GM12891 (cell line): ENCODE measurements at regions not wholly inside any gene's neighbourhood (a gene's known extent, or its start where the extent isn't known, plus 50 kb on each side); places are given as distances from the start of the nearest gene placed in this dataset.

Experiments used
- DNase-seq: peaks from one replicate; pipeline ENCODE4 v3.0.0; 2011; ENCODE audit warnings: low spot score; ENCODE audit not compliant: insufficient read length
- FAIRE-seq: peaks from 2 replicates; lab custom pipeline; 2011; peaks lifted over from hg19 to GRCh38; lab: Jason Lieb, UNC
- PAX5 ChIP-seq: IDR thresholded peaks from 2 replicates; pipeline ENCODE4 v1.6.1; 2011; ENCODE audit warnings: low read length, moderate library complexity, mild to moderate bottlenecking; ENCODE audit not compliant: insufficient read depth, severe bottlenecking
- POLR2A ChIP-seq: IDR thresholded peaks from 2 replicates; pipeline ENCODE4 v1.6.1; 2011; ENCODE audit warnings: low read depth, low read length, control low read depth
- POLR2AphosphoS5 ChIP-seq: IDR thresholded peaks from 2 replicates; pipeline ENCODE4 v1.6.1; 2011; ENCODE audit warnings: low read depth, low read length, control low read depth
- POU2F2 ChIP-seq: IDR thresholded peaks from 2 replicates; pipeline ENCODE4 v1.6.1; 2011; ENCODE audit warnings: low read depth, mild to moderate bottlenecking, control low read depth, low read length, moderate library complexity
- SPI1 ChIP-seq: IDR thresholded peaks from 2 replicates; pipeline ENCODE4 v1.6.1; 2011; ENCODE audit warnings: low read depth, low read length, control low read depth
- TAF1 ChIP-seq: IDR thresholded peaks from 2 replicates; pipeline ENCODE4 v1.6.1; 2011; ENCODE audit warnings: low read depth, low read length, control low read depth

DNA sequence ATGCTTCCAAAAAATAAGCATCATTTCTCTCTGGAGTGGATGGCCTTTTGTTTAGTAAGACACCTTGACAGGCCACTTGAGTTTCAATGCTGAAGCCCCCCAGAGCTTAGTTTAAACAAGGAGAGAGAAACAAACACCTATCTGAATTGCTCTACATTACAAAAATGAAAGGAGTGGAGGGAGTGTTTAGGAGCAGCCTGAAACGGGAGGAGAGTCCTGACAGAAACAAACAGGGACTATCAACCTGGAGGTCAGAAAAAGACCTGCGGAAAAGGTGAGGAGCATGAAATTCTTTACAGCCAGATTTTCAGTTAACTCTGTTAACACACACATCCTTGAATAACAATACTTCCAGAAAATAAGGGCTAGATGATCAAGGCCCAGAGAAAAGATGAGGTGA lies 126.2 kb downstream of the NR4A2 start:
- no peak for FAIRE-seq
- TF ChIP-seq POLR2AphosphoS5 (no peak), TAF1 (no peak), PAX5 (no peak), POU2F2 (no peak), SPI1 (no peak), POLR2A (no peak)
- DNase-seq: no peak

DNA sequence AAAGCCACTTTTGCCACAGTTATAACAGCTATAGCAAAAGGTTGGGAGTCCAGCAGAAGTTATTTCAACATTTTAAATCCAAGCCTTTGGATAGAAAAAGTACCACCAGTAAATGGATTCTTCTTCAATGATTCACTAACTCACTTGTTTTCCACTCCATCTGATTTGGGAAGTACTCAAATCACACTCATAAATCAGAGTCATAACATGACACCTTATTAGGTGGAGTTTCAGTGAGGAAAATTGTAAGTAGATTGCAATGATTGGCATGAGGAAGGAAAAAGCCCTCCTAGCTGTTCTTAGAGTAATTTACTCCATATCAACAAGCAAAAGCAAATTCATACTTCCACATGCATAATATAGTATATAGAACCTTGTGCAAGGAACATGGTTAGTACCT lies 132.9 kb downstream of the NR4A2 start:
- no peak for TF ChIP-seq SPI1
- TF ChIP-seq TAF1: no peak
- TF ChIP-seq POLR2AphosphoS5: no peak
- TF ChIP-seq PAX5: no peak
- no peak for TF ChIP-seq POLR2A
- no peak for TF ChIP-seq POU2F2
- DNase-seq (no peak), FAIRE-seq (no peak)

DNA sequence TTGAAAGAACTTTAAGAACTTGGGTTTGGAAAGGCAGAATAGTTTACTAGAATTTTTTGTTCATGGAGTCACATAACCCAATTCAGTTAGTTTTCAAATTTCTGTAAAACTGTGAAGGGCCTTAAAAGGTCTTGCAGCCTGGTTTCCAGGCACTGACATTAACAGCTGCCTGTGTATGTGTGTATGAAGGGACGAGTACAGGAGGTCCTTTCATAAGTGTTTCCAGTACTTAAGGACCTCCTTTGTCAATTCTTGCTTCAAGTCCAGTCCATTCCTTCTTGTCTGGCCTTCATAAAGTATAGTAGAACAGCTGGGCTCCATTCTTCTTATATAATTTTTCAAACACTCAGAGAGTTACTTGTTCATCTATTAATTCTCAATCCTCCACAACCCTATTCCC lies 136.5 kb downstream of the NR4A2 start:
- TF ChIP-seq POU2F2: no peak
- no peak for TF ChIP-seq SPI1
- TF ChIP-seq POLR2AphosphoS5: no peak
- TF ChIP-seq PAX5: no peak
- TF ChIP-seq POLR2A: no peak
- no peak for TF ChIP-seq TAF1
- DNase-seq (no peak), FAIRE-seq (no peak)

DNA sequence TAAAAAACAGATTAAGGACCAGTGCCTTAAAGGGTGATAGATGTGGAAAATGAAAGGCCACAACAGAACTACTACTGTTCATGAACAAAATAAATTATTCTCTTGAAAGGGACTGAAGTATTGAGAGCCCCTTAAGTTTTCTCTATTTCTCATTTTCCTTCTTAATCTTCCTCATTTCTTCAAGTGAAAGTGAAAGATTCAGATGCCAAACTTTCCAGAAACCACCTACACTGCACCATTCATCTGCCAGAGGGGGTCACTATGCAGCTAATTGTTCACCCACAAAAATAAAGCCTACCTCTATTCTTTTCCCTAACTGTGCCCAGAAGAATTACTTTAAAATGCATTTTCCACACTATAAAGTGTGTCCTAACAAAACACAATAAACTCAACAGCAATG lies 140.1 kb downstream of the NR4A2 start:
- TF ChIP-seq POLR2A (no peak), POU2F2 (no peak), SPI1 (no peak), TAF1 (no peak), PAX5 (no peak), POLR2AphosphoS5 (no peak)
- DNase-seq (no peak), FAIRE-seq (no peak)

DNA sequence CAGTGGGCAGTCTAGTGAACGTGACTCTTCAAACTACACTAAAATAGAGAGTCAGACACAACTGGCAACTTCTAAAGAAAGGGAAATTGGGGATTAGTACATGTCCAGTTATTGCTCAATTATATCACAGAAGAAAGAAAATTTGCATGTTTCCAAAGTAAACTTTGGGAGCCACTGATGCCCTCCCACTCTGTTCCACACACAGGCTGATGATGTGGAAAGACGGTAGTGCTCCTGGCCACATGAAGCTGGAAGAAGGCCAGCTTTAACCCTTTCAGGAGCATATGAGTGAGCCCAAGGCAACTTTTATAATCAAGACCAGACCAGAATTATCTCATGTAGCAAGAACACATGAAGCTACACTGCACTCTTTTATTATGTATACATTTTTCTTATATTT lies 141.0 kb downstream of the NR4A2 start:
- DNase-seq (no peak), FAIRE-seq (no peak)
- no peak for TF ChIP-seq PAX5
- no peak for TF ChIP-seq SPI1
- no peak for TF ChIP-seq TAF1
- no peak for TF ChIP-seq POLR2A
- TF ChIP-seq POLR2AphosphoS5: no peak
- no peak for TF ChIP-seq POU2F2

DNA sequence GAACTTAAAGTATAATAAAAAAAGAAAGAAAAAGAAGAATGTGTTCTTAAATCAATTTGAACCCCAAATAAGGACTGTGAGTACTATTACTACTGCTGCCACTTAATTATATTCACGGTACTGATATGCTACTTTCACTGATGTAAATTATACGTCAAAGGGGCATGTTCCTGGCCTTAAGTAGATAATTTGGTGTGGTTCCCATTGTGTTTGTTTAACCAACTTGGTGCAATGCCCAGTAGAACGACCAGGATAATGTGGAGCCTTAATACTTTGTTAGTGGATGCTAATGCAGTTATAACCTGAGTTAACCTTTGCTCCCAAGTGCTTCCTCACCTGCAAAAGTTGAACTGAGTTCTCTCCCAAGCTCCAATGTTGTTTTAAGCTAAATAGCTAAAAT lies 142.0 kb downstream of the NR4A2 start:
- no peak for FAIRE-seq
- no peak for DNase-seq
- TF ChIP-seq POLR2AphosphoS5 (no peak), POLR2A (no peak), TAF1 (no peak), SPI1 (no peak), POU2F2 (no peak), PAX5 (no peak)

DNA sequence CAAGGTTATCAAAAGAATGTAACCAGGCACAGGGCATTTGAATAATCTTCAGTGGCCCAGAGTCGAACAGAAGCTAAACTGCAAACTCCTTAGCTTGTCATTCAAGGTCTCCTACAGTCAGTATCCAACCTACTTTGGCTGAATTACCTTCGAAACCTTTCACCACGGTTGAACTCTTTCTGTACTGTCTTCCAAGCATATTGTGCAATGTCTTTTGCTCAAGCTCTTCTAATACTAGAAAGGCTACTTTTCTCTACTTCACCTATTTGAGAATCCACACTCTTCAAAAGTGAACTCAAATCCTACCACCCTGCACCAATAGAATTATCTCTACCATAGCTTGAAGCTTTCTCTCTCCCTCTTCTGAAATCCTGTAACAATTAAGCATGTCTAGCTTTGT lies 142.9 kb downstream of the NR4A2 start:
- DNase-seq (no peak), FAIRE-seq (no peak)
- TF ChIP-seq TAF1 (no peak), POLR2AphosphoS5 (no peak), POU2F2 (no peak), POLR2A (no peak), SPI1 (no peak), PAX5 (no peak)

DNA sequence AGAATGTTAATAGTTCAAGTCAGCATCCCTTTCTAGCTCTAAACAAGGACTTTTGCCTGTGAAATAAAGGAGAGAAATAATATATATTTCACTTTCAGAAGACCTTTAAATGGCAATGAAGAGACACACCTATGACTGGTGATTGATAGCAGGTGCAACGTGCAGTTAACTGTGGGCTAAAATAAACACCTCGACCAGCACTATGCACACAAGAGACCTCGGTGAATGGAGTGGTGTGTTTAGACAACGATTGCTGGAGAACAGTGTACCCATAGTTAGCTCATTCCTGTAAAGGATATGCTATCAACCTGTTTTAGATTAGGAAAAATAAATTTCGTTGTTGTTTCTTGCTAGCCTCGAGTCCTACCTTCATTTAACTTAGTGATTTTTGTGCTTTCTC lies 143.4 kb downstream of the NR4A2 start:
- no peak for FAIRE-seq

DNA sequence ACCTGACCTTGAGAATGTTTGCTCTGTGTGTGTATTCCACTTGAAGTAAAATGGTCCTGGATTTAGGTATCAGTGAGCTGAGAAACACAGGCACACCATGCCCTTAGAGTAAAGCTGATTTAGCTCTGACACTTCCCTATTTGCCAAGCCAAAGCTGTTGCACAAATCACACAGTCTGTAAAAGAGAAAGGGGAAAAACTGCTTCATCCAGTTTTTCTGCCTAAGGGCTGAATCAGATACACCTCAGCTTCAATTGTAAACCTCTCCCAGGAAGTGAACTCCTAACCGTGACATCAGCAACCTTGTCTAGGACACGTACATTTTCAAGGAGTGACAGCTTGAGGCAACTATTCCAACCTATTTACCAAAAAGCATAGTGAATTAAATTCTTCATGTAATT lies 150.4 kb downstream of the NR4A2 start:
- DNase-seq (no peak), FAIRE-seq (no peak)
- TF ChIP-seq SPI1: no peak
- TF ChIP-seq PAX5: no peak
- no peak for TF ChIP-seq POLR2A
- no peak for TF ChIP-seq TAF1
- no peak for TF ChIP-seq POLR2AphosphoS5
- no peak for TF ChIP-seq POU2F2

More for the DNA sequence above, 143.4 kb downstream of the NR4A2 start:
- TF ChIP-seq POLR2A: no peak
- no peak for TF ChIP-seq TAF1
- TF ChIP-seq POU2F2: no peak
- TF ChIP-seq SPI1: no peak
- no peak for TF ChIP-seq POLR2AphosphoS5
- TF ChIP-seq PAX5: no peak
- DNase-seq: no peak

DNA sequence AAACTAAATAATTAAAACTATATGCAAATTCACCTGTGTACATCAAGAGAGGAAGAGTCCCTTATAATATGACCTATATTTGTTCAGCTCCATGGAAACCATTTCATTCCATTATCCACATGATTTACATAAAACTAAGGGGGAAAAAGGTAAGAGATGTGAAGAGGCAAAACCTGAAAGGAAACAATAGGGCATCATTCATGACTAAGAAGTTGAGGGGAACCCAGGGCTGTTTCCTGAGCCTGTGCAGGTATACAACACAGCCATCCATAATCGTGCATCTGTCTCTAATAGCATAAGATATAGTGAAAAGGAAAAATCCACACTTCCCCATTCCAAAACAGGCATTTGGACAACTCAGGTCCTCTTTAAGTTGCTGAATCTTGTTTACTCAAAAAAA lies 151.3 kb downstream of the NR4A2 start:
- no peak for TF ChIP-seq POLR2A
- TF ChIP-seq POLR2AphosphoS5: no peak
- TF ChIP-seq SPI1: no peak
- no peak for TF ChIP-seq PAX5
- TF ChIP-seq POU2F2: no peak
- no peak for TF ChIP-seq TAF1
- DNase-seq (no peak), FAIRE-seq (no peak)
